ENCODE measurements at regions not wholly inside any gene's neighbourhood (a gene's known extent, or its start where the extent isn't known, plus 50 kb on each side); places are given as distances from the start of the nearest gene placed in this dataset.
"Not testable (repeated sequence)": the region's sequence is repeated elsewhere in the genome, so short reads cannot be mapped to it uniquely, and the experiment has no call there.

GRCh38 chrX:120755066-120755846 lies 120.4 kb downstream of the CT47B1 start:
- ATAC-seq: no peak
- DNase-seq: no peak
- intact Hi-C loops (cut with DNase I): no loop called here

DNA sequence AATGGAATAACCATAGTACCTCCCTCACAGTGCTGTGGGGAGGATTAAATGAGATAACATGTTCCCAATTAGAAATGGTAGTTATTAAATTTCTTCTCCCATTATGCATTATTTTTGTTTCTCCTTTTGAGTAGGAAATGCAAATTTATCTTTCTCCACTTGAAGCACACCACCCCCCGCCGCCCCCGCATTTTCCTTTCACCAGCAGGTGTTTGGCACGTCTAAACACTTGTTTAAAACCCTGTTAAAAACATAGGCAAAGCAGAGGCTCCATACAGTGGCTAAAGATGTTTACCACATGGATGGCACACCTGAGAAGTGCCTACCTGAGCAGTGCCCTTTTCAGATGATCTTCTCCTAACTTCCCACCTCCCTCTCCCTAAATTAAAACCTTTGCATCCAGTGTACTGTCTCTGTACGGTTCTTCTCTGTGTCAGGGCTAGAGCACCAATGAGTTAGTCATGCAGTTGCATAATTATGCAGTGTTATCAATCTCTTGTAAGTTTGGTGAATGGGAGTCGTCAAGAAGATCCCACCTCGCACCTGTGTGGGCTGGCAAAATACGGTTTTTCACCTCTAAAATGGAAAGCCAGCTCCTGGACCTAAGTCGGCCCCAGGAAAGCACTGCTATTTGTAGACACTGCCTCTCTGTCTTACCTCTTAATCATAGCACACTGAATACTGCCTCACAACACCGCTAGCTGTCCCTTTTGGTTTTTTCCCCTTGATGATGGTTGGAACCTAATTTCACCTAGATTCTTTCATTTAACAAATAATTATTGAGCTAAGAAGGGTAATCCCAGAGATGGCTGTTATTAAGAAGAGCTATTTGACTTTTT lies 122.0 kb downstream of the CT47B1 start:
- intact Hi-C loops (cut with DNase I): no loop called here
- DNase-seq (no peak), ATAC-seq (no peak)

- DNase-seq (no peak), ATAC-seq (no peak)
- intact Hi-C loops (cut with DNase I): no loop called here
Measured at GRCh38 chrX:120752431-120753082, 122.7 kb upstream of the C1GALT1C1 start.

GRCh38 chrX:120751683-120752082 lies 121.8 kb upstream of the C1GALT1C1 start:
- intact Hi-C loops (cut with DNase I): no loop called here
- DNase-seq: no peak
- no peak for ATAC-seq

GRCh38 chrX:120750381-120750780 lies 120.5 kb upstream of the C1GALT1C1 start:
- ATAC-seq (no peak), DNase-seq (no peak)
- intact Hi-C loops (cut with DNase I): no loop called here

- no peak for DNase-seq
- ATAC-seq: no peak
- intact Hi-C loops (cut with DNase I): no loop called here
Measured at GRCh38 chrX:120749141-120749846, 119.4 kb upstream of the C1GALT1C1 start.

DNA sequence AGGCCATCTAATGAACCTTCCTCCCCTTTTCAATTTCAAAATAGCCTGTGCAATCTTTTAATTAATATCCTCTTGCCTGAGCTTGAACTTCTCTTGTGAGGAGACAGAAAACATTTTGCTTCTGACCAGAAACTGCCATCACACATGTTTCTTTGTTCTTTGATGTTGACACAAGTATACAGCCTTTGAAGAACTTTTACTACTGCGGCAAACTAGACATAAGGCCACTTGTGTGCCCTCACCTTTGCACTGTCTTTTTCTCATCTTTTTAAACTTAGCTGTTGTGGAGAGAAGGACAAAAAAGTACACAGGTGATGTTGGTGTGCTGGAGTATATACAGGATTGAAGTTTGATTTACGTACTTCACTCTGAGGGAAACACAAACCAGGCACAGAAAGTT lies 116.3 kb upstream of the C1GALT1C1 start:
- intact Hi-C loops (cut with DNase I): no loop called here
- DNase-seq (no peak), ATAC-seq (no peak)

DNA sequence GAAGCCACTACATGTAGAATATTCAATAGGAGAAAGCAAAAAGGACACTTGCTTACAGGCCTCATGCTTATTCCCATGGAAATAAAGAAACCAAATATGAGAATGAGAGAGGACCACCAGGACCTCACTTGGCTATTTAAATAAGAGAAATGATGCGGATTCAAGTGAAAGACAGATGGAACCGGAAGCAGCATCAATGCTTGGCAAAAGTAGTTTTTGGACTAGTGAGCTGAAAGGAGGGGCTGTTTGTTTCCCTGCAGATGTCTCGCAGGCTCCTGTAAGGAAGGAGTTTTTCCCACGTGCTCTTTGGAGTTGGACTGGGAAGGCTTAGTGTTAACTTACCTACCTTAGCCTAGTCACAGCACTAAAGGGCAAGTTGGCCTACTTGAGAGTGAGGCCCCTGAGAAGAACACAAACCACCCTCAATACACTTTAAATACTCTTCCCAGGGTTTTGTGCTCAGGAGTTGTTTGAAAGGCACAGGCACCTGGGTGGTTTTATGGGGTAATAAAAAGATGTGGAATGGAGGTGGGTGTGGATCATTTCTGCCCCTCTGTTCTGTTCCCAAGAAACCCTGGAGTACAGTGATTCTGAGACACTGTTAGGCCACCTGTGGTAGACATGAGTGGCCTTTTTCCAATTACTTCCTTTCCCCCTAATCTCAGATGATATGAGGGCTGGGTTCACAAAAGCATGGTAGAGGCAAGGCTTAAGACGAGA lies 113.3 kb upstream of the C1GALT1C1 start:
- ATAC-seq (no peak), DNase-seq (no peak)
- intact Hi-C loops (cut with DNase I): no loop called here

DNA sequence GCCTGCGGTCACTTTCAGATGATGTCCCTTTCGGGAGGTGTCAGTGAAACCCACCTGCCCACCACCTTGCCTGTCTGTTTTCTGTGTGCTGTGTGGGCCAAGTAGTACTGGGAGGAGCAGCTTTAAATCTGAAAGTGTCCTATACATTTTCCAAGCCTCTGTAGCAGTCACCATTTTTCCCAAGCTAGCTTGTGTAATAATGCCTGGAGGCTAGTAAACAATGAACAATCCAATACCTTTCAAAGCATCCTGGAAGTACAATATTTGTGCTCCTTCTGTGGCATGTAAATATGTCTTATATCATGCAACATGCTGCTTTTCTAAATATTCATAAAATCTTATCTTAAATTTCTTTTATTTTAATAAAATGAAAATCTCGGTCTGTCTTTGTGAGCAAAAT lies 111.6 kb upstream of the C1GALT1C1 start:
- no peak for DNase-seq
- ATAC-seq: no peak
- intact Hi-C loops (cut with DNase I): no loop called here

- intact Hi-C loops (cut with DNase I): no loop called here
- no peak for DNase-seq
- no peak for ATAC-seq
Measured at GRCh38 chrX:120740072-120740471, 110.2 kb upstream of the C1GALT1C1 start.

- intact Hi-C loops (cut with DNase I): no loop called here
- DNase-seq (no peak), ATAC-seq (no peak)
Measured at GRCh38 chrX:120739300-120739699, 109.4 kb upstream of the C1GALT1C1 start.

GRCh38 chrX:120736989-120737388 lies 107.1 kb upstream of the C1GALT1C1 start:
- no peak for DNase-seq

GRCh38 chrX:120735966-120736365 lies 106.1 kb upstream of the C1GALT1C1 start:
- no peak for ATAC-seq
- DNase-seq: no peak
- intact Hi-C loops (cut with DNase I): no loop called here

More at GRCh38 chrX:120736989-120737388, 107.1 kb upstream of the C1GALT1C1 start:
- ATAC-seq: no peak
- intact Hi-C loops (cut with DNase I): no loop called here

GRCh38 chrX:120732879-120733278 lies 103.0 kb upstream of the C1GALT1C1 start:
- intact Hi-C loops (cut with DNase I): no loop called here
- no peak for ATAC-seq
- DNase-seq: no peak

GRCh38 chrX:120732461-120732860 lies 102.6 kb upstream of the C1GALT1C1 start:
- no peak for DNase-seq
- intact Hi-C loops (cut with DNase I): no loop called here
- ATAC-seq: no peak

- ATAC-seq (no peak), DNase-seq (no peak)
- intact Hi-C loops (cut with DNase I): no loop called here
Measured at GRCh38 chrX:120731386-120731785, 101.5 kb upstream of the C1GALT1C1 start.

- intact Hi-C loops (cut with DNase I); ATAC-seq; DNase-seq: not testable (repeated sequence)
Measured at GRCh38 chrX:120729506-120730255, 99.8 kb upstream of the C1GALT1C1 start.

GRCh38 chrX:120727911-120728310 lies 98.1 kb upstream of the C1GALT1C1 start:
- intact Hi-C loops (cut with DNase I): no loop called here
- ATAC-seq: peak in 1 of 2 donors; percentile 59
- no peak for DNase-seq

Measured in left cardiac atrium (tissue), 4 donors.